Activated B cell treated with CpG ODN at 0.5 μM for 24 hours (primary cell): ENCODE measurements at regions not wholly inside any gene's neighbourhood (a gene's known extent, or its start where the extent isn't known, plus 50 kb on each side); places are given as distances from the start of the nearest gene placed in this dataset.

Experiments
- ATAC-seq: fragments of 200-7000 bp; cut with Tn5 transposase; one replicate; pipeline ENCODE4 v1.10.0; 2021; ENCODE audit warnings: low read depth, mild to moderate bottlenecking, moderate library complexity
- CTCF ChIA-PET: fragments of 350-600 bp; sonication (Branson Sonifier 250); formaldehyde crosslinking; loops from one replicate; lab custom pipeline; 2021; ENCODE audit warnings: antibody characterized with exemption; lab: Charles Lee
- POLR2A ChIA-PET: fragments of 350-600 bp; sonication (Branson Sonifier 250); formaldehyde crosslinking; loops from one replicate; lab custom pipeline; 2021; ENCODE audit warnings: antibody characterized with exemption; lab: Charles Lee
- DNase-seq: peaks from one replicate; pipeline ENCODE4 v3.0.0; 2022
- H3K27ac Mint-ChIP-seq: one replicate; pipeline ENCODE4 v1.8.0; 2020; ENCODE audit warnings: mixed read lengths
- H3K27me3 Mint-ChIP-seq: one replicate; pipeline ENCODE4 v1.8.0; 2021; ENCODE audit warnings: mixed read lengths
- H3K36me3 Mint-ChIP-seq: one replicate; pipeline ENCODE4 v1.8.0; 2021; ENCODE audit warnings: low read depth, mixed read lengths
- H3K4me1 Mint-ChIP-seq: one replicate; pipeline ENCODE4 v1.8.0; 2021; ENCODE audit warnings: mixed read lengths
- H3K4me3 Mint-ChIP-seq: one replicate; pipeline ENCODE4 v1.8.0; 2020; ENCODE audit warnings: mild to moderate bottlenecking, mixed read lengths
- H3K9me3 Mint-ChIP-seq: one replicate; pipeline ENCODE4 v1.8.0; 2020; ENCODE audit warnings: mixed read lengths
- CTCF ChIP-seq: fragments of 200-600 bp; IDR thresholded peaks from one replicate; pipeline ENCODE4 v1.8.0; 2022; ENCODE audit warnings: antibody characterized with exemption, mild to moderate bottlenecking
- intact Hi-C: fragments of 100-400 bp; cut with micrococcal nuclease; formaldehyde crosslinking; loops from one replicate; pipeline ENCODE4 v1.15.1; 2024

- intact Hi-C loops: no loop called here
- no peaks in the 10 kb centered on the region for H3K4me1 Mint-ChIP-seq
- no peak overlapping the region for H3K4me3 Mint-ChIP-seq
- POLR2A ChIA-PET: no interaction called here
- H3K9me3 Mint-ChIP-seq: no peaks in the 10 kb centered on the region
- H3K27me3 Mint-ChIP-seq: no peaks in the 10 kb centered on the region
- no peak overlapping the region for H3K27ac Mint-ChIP-seq
- CTCF ChIA-PET: no interaction called here
- no peak for TF ChIP-seq CTCF
- ATAC-seq: no peak
- DNase-seq: no peak
- no peaks in the 10 kb centered on the region for H3K36me3 Mint-ChIP-seq
Measured at GRCh38 chr11:79950741-79951140, 509.9 kb upstream of the TENM4 start.

GRCh38 chr11:79950172-79950571 lies 509.3 kb upstream of the TENM4 start:
- no peak for TF ChIP-seq CTCF
- DNase-seq: no peak
- no peak overlapping the region for H3K4me3 Mint-ChIP-seq
- intact Hi-C loops: no loop called here
- no peak for ATAC-seq
- no peak overlapping the region for H3K27ac Mint-ChIP-seq
- ChIA-PET POLR2A (no interaction called here), CTCF (no interaction called here)
- no peaks in the 10 kb centered on the region for H3K9me3 Mint-ChIP-seq
- H3K27me3 Mint-ChIP-seq: no peaks in the 10 kb centered on the region
- no peaks in the 10 kb centered on the region for H3K4me1 Mint-ChIP-seq
- no peaks in the 10 kb centered on the region for H3K36me3 Mint-ChIP-seq

GRCh38 chr11:79949574-79949973 lies 508.7 kb upstream of the TENM4 start:
- Mint-ChIP-seq H3K27me3 (no peaks in the 10 kb centered on the region), H3K9me3 (no peaks in the 10 kb centered on the region), H3K27ac (no peak overlapping the region), H3K36me3 (no peaks in the 10 kb centered on the region), H3K4me3 (no peak overlapping the region), H3K4me1 (no peaks in the 10 kb centered on the region)
- CTCF ChIA-PET: no interaction called here
- DNase-seq (no peak), ATAC-seq (no peak)
- POLR2A ChIA-PET: no interaction called here
- intact Hi-C loops: no loop called here
- TF ChIP-seq CTCF: no peak

- no peak overlapping the region for H3K4me3 Mint-ChIP-seq
- no peak overlapping the region for H3K27ac Mint-ChIP-seq
- no peaks in the 10 kb centered on the region for H3K9me3 Mint-ChIP-seq
- H3K36me3 Mint-ChIP-seq: no peaks in the 10 kb centered on the region
- H3K4me1 Mint-ChIP-seq: no peaks in the 10 kb centered on the region
- no peak for DNase-seq
- no peak for ATAC-seq
- ChIA-PET POLR2A (no interaction called here), CTCF (no interaction called here)
- TF ChIP-seq CTCF: no peak
- intact Hi-C loops: no loop called here
- H3K27me3 Mint-ChIP-seq: no peaks in the 10 kb centered on the region
Measured at GRCh38 chr11:79942646-79943045, 501.8 kb upstream of the TENM4 start.

GRCh38 chr11:79942090-79942489 lies 501.3 kb upstream of the TENM4 start:
- Mint-ChIP-seq H3K9me3 (no peaks in the 10 kb centered on the region), H3K27me3 (no peaks in the 10 kb centered on the region), H3K4me1 (no peaks in the 10 kb centered on the region), H3K4me3 (no peak overlapping the region), H3K27ac (no peak overlapping the region), H3K36me3 (no peaks in the 10 kb centered on the region)
- POLR2A ChIA-PET: no interaction called here
- CTCF ChIA-PET: no interaction called here
- intact Hi-C loops: no loop called here
- DNase-seq (no peak), ATAC-seq (no peak)
- no peak for TF ChIP-seq CTCF
